Loucy (cell line): ENCODE measurements at regions not wholly inside any gene's neighbourhood (a gene's known extent, or its start where the extent isn't known, plus 50 kb on each side); places are given as distances from the start of the nearest gene placed in this dataset.

Source experiments
- EZH2phosphoT487 ChIP-seq: fragments of 200-600 bp; IDR thresholded peaks from 2 replicates; pipeline ENCODE4 v1.6.1; 2018; ENCODE audit warnings: antibody characterized with exemption, mild to moderate bottlenecking, moderate library complexity, borderline replicate concordance
- TF ChIP-seq, protein P1 (sequence below): fragments of 200-600 bp; sonication (generic); conservative IDR thresholded peaks from 2 replicates; pipeline ENCODE4 v1.5.1; 2014; ENCODE audit warnings: mild to moderate bottlenecking, antibody characterized with exemption, low read length

DNA sequence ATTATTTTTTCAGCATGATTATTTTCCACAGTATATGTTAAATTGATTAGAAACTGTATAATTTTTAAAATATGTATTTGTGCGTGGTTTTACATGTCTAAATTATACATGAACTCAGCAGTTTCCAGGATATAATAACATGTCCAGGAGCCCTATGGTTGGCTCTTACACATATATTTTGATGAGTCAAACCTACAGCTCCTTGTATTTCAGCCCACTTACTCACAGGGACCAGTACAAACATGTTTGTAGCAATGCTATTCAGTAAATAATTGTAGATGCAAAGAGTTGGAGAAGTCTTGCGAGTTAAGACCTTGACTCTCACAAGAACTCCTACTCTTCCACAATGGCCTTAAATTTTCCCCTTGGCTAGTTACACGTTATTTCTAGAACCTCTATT lies 107.2 kb upstream of the SASH1 start:
- TF ChIP-seq, protein P1, sequence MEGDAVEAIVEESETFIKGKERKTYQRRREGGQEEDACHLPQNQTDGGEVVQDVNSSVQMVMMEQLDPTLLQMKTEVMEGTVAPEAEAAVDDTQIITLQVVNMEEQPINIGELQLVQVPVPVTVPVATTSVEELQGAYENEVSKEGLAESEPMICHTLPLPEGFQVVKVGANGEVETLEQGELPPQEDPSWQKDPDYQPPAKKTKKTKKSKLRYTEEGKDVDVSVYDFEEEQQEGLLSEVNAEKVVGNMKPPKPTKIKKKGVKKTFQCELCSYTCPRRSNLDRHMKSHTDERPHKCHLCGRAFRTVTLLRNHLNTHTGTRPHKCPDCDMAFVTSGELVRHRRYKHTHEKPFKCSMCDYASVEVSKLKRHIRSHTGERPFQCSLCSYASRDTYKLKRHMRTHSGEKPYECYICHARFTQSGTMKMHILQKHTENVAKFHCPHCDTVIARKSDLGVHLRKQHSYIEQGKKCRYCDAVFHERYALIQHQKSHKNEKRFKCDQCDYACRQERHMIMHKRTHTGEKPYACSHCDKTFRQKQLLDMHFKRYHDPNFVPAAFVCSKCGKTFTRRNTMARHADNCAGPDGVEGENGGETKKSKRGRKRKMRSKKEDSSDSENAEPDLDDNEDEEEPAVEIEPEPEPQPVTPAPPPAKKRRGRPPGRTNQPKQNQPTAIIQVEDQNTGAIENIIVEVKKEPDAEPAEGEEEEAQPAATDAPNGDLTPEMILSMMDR: no peak
- no peak for TF ChIP-seq EZH2phosphoT487
